Mesendoderm (in vitro differentiated cells): ENCODE measurements at regions not wholly inside any gene's neighbourhood (a gene's known extent, or its start where the extent isn't known, plus 50 kb on each side); places are given as distances from the start of the nearest gene placed in this dataset.
A peak's percentile ranks its signal among the peaks of the same experiment; 100 is the strongest.

ENCODE experiments used
- DNase-seq: peaks from one replicate; pipeline ENCODE4 v3.0.0; 2013
- H2AK5ac ChIP-seq: 2 replicates; pipeline ENCODE4 v1.6.1; 2013; ENCODE audit warnings: low read length, inconsistent platforms
- H2BK120ac ChIP-seq: 2 replicates; pipeline ENCODE4 v1.6.1; 2013; ENCODE audit warnings: low read depth, mild to moderate bottlenecking, low read length, moderate library complexity, mixed read lengths
- H2BK15ac ChIP-seq: replicated peaks from 2 replicates; pipeline ENCODE4 v1.6.1; 2013; ENCODE audit warnings: low read depth, mild to moderate bottlenecking, moderate library complexity
- H2BK5ac ChIP-seq: 2 replicates; pipeline ENCODE4 v1.6.1; 2013; ENCODE audit warnings: low read length, inconsistent platforms
- H3K18ac ChIP-seq: 2 replicates; pipeline ENCODE4 v1.6.1; 2013; ENCODE audit warnings: mild to moderate bottlenecking, low read length, mixed read lengths
- H3K23ac ChIP-seq: one replicate; pipeline ENCODE4 v1.6.1; 2013; ENCODE audit warnings: low read length
- H3K27ac ChIP-seq: 2 replicates; pipeline ENCODE4 v1.5.1; 2013; ENCODE audit warnings: low read depth, mild to moderate bottlenecking, inconsistent platforms, low read length, moderate library complexity
- H3K27me3 ChIP-seq: 2 replicates; pipeline ENCODE4 v1.6.1; 2013; ENCODE audit warnings: low read length, control low read depth, mild to moderate bottlenecking, inconsistent platforms; ENCODE audit not compliant: insufficient read depth, poor library complexity
- H3K36me3 ChIP-seq: 2 replicates; pipeline ENCODE4 v1.6.1; 2013; ENCODE audit warnings: low read length, inconsistent platforms; ENCODE audit not compliant: control insufficient read depth, insufficient read depth
- H3K4ac ChIP-seq: one replicate; pipeline ENCODE4 v1.6.1; 2013; ENCODE audit warnings: low read depth, mild to moderate bottlenecking, low read length, moderate library complexity
- H3K4me1 ChIP-seq: 2 replicates; pipeline ENCODE4 v1.6.1; 2013; ENCODE audit warnings: low read depth, low read length, inconsistent platforms; ENCODE audit not compliant: control insufficient read depth
- H3K4me2 ChIP-seq: 2 replicates; pipeline ENCODE4 v1.6.1; 2013; ENCODE audit warnings: low read length
- H3K4me3 ChIP-seq: 2 replicates; pipeline ENCODE4 v1.5.1; 2013; ENCODE audit warnings: mild to moderate bottlenecking, low read length
- H3K56ac ChIP-seq: one replicate; pipeline ENCODE4 v1.6.1; 2013; ENCODE audit warnings: low read length
- H3K79me1 ChIP-seq: 2 replicates; pipeline ENCODE4 v1.6.1; 2013; ENCODE audit warnings: low read length, inconsistent platforms
- H3K79me2 ChIP-seq: 2 replicates; pipeline ENCODE4 v1.6.1; 2013; ENCODE audit warnings: mild to moderate bottlenecking, low read length; ENCODE audit not compliant: control insufficient read depth, insufficient read depth
- H3K9ac ChIP-seq: 2 replicates; pipeline ENCODE4 v1.6.1; 2013; ENCODE audit warnings: low read length, inconsistent platforms
- H4K5ac ChIP-seq: one replicate; pipeline ENCODE4 v1.6.1; 2013; ENCODE audit warnings: low read length
- H4K8ac ChIP-seq: one replicate; pipeline ENCODE4 v1.6.1; 2013; ENCODE audit warnings: low read depth, mild to moderate bottlenecking, control low read depth, low read length, moderate library complexity
- WGBS: extraction: QIAGEN DNeasy Blood & Tissue Kit; methylation state at CpG from one replicate; pipeline ENCODE4 v1.1.7; 2013; ENCODE audit warnings: low lambda C conversion rate, missing lambda C conversion rate; ENCODE audit not compliant: insufficient coverage; ENCODE audit errors: extremely low coverage; 5-methylcytosine and 5-hydroxymethylcytosine counted together

GRCh38 chr6:44650947-44651346 is 263.4 kb downstream of the CDC5L start:
- Histone ChIP-seq H3K18ac (no peak overlapping the region), H2BK5ac (no peak overlapping the region)

DNA sequence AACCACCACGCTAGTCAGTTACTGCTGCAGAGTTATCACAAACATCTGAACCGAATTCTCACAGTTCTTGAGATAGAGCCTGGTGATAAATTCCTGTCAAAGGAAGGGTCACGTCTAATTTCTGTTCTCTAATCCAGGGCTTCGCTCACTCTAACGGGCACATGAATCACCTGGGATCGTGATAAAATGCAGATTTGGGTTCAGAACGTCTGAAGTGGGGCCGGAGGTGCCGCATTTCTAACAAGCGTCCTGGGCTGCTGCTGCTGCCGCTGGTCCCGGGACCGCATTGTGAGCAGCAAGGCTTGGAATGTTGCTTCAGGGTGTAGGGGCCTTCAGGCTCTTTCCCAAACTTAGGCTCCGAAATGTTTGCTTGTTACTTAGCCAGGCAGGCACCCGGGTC is 264.1 kb downstream of the CDC5L start:
- Histone ChIP-seq H2BK15ac (no peak overlapping the region), H3K9ac (no peak overlapping the region), H3K27ac (no peak overlapping the region), H3K23ac (no peak overlapping the region), H3K4me1 (peaks cover 6% of the 10 kb centered on the region), H3K79me2 (no peaks in the 10 kb centered on the region), H2BK5ac (no peak overlapping the region), H3K79me1 (no peaks in the 10 kb centered on the region), H3K18ac (no peak overlapping the region), H4K5ac (no peak overlapping the region), H3K4me2 (no peak overlapping the region), H3K36me3 (no peaks in the 10 kb centered on the region), H3K27me3 (no peaks in the 10 kb centered on the region), H4K8ac (no peak overlapping the region), H3K4me3 (no peak overlapping the region), H3K4ac (no peak overlapping the region), H2BK120ac (no peak overlapping the region), H3K56ac (no peak overlapping the region), H2AK5ac (no peak overlapping the region)
- DNase-seq, result peak; percentile 94
- WGBS, result no CpG with 5 or more reads among the region's 15 CpGs

More at GRCh38 chr6:44650947-44651346, 263.4 kb downstream of the CDC5L start:
- H2AK5ac ChIP-seq, result no peak overlapping the region
- no peak overlapping the region for H3K4me3 ChIP-seq
- H3K4ac ChIP-seq, result no peak overlapping the region
- H2BK15ac ChIP-seq, result no peak overlapping the region
- H4K5ac ChIP-seq, result no peak overlapping the region
- H3K27me3 ChIP-seq, result no peaks in the 10 kb centered on the region
- H3K27ac ChIP-seq, result no peak overlapping the region
- no peak overlapping the region for H3K23ac ChIP-seq
- no CpG with 5 or more reads among the region's 5 CpGs for WGBS
- no peak overlapping the region for H3K56ac ChIP-seq
- peak; percentile 81 for DNase-seq
- peaks cover 6% of the 10 kb centered on the region for H3K4me1 ChIP-seq
- no peak overlapping the region for H3K4me2 ChIP-seq
- no peaks in the 10 kb centered on the region for H3K79me2 ChIP-seq
- no peak overlapping the region for H3K9ac ChIP-seq
- no peaks in the 10 kb centered on the region for H3K79me1 ChIP-seq
- H2BK120ac ChIP-seq, result no peak overlapping the region
- no peak overlapping the region for H4K8ac ChIP-seq
- no peaks in the 10 kb centered on the region for H3K36me3 ChIP-seq

DNA sequence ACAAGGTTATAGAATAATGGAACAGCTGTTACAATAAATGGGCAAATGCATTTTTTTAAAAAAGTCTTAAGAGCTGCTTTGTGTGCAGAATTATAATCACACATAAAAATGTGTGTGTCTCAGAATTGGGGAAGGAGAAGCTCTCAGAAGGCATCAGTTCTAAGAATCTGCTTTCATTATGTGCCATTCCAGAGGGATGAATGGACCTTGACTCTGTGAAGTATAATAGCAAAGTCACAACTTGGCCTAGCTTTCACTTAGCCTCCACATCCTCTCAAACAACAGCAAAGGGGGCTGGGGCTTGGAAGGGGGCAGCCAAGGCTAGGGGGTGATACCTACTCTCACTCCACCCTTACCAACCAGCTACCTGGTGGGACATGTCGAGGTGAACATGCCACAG is 265.0 kb downstream of the CDC5L start:
- no peak overlapping the region for H3K4ac ChIP-seq
- H3K79me1 ChIP-seq, result no peaks in the 10 kb centered on the region
- H3K27ac ChIP-seq, result no peak overlapping the region
- no peak overlapping the region for H4K5ac ChIP-seq
- H2BK5ac ChIP-seq, result no peak overlapping the region
- peak overlapping the region; percentile 79 for H2BK15ac ChIP-seq
- no peak overlapping the region for H2BK120ac ChIP-seq
- H3K27me3 ChIP-seq, result no peaks in the 10 kb centered on the region
- no peak overlapping the region for H3K4me2 ChIP-seq
- H3K9ac ChIP-seq, result no peak overlapping the region
- H3K4me3 ChIP-seq, result no peak overlapping the region
- DNase-seq, result no peak
- H3K56ac ChIP-seq, result no peak overlapping the region
- peak overlapping the region; percentile 53 for H3K18ac ChIP-seq
- peaks cover 6% of the 10 kb centered on the region for H3K4me1 ChIP-seq
- H4K8ac ChIP-seq, result no peak overlapping the region
- H2AK5ac ChIP-seq, result peak overlapping the region; percentile 84
- no peaks in the 10 kb centered on the region for H3K36me3 ChIP-seq
- H3K23ac ChIP-seq, result no peak overlapping the region
- H3K79me2 ChIP-seq, result no peaks in the 10 kb centered on the region
- WGBS, result no CpG with 5 or more reads among the region's 1 CpG

GRCh38 chr6:44653091-44653490 is 265.6 kb downstream of the CDC5L start:
- no CpG with 5 or more reads among the region's 3 CpGs for WGBS
- Histone ChIP-seq H3K56ac (no peak overlapping the region), H2BK5ac (no peak overlapping the region), H3K27me3 (no peaks in the 10 kb centered on the region), H2BK15ac (no peak overlapping the region), H3K18ac (no peak overlapping the region), H2BK120ac (no peak overlapping the region), H3K23ac (no peak overlapping the region), H4K5ac (no peak overlapping the region), H3K4me2 (no peak overlapping the region), H3K4me1 (peaks cover 6% of the 10 kb centered on the region), H3K36me3 (no peaks in the 10 kb centered on the region), H3K79me2 (no peaks in the 10 kb centered on the region), H2AK5ac (peak overlapping the region; percentile 84), H3K4me3 (no peak overlapping the region), H3K4ac (no peak overlapping the region), H3K9ac (no peak overlapping the region), H3K79me1 (no peaks in the 10 kb centered on the region), H3K27ac (no peak overlapping the region), H4K8ac (no peak overlapping the region)
- no peak for DNase-seq

- Histone ChIP-seq H3K56ac (no peak overlapping the region), H3K79me2 (no peaks in the 10 kb centered on the region), H3K27me3 (no peaks in the 10 kb centered on the region), H2BK120ac (peak overlapping the region; percentile 29), H2AK5ac (peak overlapping the region; percentile 19), H2BK5ac (no peak overlapping the region), H2BK15ac (no peak overlapping the region), H3K27ac (no peak overlapping the region), H3K18ac (peak overlapping the region; percentile 29), H3K4me2 (no peak overlapping the region), H4K5ac (no peak overlapping the region), H3K23ac (no peak overlapping the region), H3K4me3 (no peak overlapping the region), H3K4me1 (peaks cover 6% of the 10 kb centered on the region), H3K4ac (no peak overlapping the region), H3K79me1 (no peaks in the 10 kb centered on the region), H3K36me3 (no peaks in the 10 kb centered on the region), H3K9ac (no peak overlapping the region), H4K8ac (no peak overlapping the region)
- no CpG with 5 or more reads among the region's 10 CpGs for WGBS
- DNase-seq, result no peak
Observed at GRCh38 chr6:44653761-44654218, 266.3 kb downstream of the CDC5L start.
